ENCODE measurements at regions not wholly inside any gene's neighbourhood (a gene's known extent, or its start where the extent isn't known, plus 50 kb on each side); places are given as distances from the start of the nearest gene placed in this dataset.

DNA sequence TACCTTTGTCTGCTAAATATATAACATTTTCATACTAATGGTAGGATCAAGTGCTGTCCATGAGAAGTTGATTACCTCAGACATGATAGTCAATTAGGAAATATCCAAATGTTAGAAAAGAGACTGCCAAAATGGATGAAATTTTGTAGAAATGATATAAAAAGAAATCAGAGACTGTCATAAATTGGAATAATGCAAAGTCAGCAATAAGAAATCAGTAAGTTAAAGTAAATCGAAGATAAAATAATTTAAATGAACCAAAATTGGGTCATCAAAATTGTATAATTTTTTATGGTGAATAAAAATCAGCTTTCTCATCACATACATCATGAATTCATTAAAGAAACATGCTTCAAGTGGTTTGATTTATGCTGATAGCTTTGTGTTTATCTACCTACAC lies 165.3 kb upstream of the CDH2 start:
- Mint-ChIP-seq H3K4me3 (ENCODE audit: unreplicated experiment) (no peak overlapping the region), H3K36me3 (ENCODE audit: low read depth) (no peaks in the 10 kb centered on the region), H3K27me3 (ENCODE audit: low read depth) (peaks cover 30% of the 10 kb centered on the region), H3K9me3 (ENCODE audit: low read depth) (no peaks in the 10 kb centered on the region), H3K4me1 (ENCODE audit: low read depth) (no peaks in the 10 kb centered on the region), H3K27ac (ENCODE audit: unreplicated experiment) (no peak overlapping the region)
- TF ChIP-seq, protein P1, sequence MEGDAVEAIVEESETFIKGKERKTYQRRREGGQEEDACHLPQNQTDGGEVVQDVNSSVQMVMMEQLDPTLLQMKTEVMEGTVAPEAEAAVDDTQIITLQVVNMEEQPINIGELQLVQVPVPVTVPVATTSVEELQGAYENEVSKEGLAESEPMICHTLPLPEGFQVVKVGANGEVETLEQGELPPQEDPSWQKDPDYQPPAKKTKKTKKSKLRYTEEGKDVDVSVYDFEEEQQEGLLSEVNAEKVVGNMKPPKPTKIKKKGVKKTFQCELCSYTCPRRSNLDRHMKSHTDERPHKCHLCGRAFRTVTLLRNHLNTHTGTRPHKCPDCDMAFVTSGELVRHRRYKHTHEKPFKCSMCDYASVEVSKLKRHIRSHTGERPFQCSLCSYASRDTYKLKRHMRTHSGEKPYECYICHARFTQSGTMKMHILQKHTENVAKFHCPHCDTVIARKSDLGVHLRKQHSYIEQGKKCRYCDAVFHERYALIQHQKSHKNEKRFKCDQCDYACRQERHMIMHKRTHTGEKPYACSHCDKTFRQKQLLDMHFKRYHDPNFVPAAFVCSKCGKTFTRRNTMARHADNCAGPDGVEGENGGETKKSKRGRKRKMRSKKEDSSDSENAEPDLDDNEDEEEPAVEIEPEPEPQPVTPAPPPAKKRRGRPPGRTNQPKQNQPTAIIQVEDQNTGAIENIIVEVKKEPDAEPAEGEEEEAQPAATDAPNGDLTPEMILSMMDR (IDR thresholded peaks at IDR 0.05) = no peak
- no peak for DNase-seq (ENCODE audit: low spot score)

DNA sequence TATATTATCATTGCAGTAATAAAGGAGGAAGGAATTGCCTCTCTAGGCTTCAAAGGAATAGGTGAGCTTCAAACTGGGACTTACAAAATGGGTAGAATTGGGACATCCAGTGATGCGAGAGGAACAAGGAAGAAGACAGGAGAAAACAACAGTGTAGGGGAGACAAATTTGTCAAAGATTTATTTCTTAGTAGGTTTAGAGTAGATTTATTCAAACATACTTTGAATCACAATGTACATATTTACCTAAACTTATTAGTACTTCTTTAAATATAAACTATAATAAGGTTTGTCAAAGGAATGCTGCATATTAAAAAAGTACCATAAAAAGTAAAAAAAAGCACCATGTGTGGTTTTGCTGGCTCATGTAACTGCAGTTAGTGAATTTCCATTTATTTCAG lies 161.4 kb upstream of the CDH2 start:
- H3K36me3 Mint-ChIP-seq (ENCODE audit: low read depth) = no peaks in the 10 kb centered on the region
- no peak for DNase-seq (ENCODE audit: low spot score)
- no peaks in the 10 kb centered on the region for H3K9me3 Mint-ChIP-seq (ENCODE audit: low read depth)
- no peak overlapping the region for H3K4me3 Mint-ChIP-seq (ENCODE audit: unreplicated experiment)
- TF ChIP-seq, protein P1 (IDR thresholded peaks at IDR 0.05) = no peak
- peaks cover 31% of the 10 kb centered on the region for H3K27me3 Mint-ChIP-seq (ENCODE audit: low read depth)
- H3K4me1 Mint-ChIP-seq (ENCODE audit: low read depth) = no peaks in the 10 kb centered on the region
- no peak overlapping the region for H3K27ac Mint-ChIP-seq (ENCODE audit: unreplicated experiment)

DNA sequence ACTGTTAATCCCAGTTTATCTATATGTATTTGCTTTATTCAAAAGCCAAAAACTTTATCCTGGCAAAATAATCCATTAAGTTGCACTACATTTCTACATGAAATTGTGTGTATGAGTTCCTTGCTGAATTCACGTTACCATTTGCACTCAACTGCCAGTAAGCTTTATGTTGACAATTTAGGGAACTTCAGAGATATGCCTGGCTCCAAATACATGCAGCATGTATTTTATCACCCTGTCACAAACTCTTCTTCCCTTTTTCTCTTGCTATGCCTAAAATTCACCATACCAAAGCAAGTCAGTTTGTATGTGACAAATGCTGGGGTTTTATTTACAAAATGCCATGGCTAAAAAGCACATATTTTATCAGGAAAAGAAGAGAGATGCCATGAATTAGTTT lies 157.6 kb upstream of the CDH2 start:
- Mint-ChIP-seq H3K27ac (ENCODE audit: unreplicated experiment) (no peak overlapping the region), H3K4me1 (ENCODE audit: low read depth) (no peaks in the 10 kb centered on the region), H3K9me3 (ENCODE audit: low read depth) (no peaks in the 10 kb centered on the region), H3K27me3 (ENCODE audit: low read depth) (peaks cover 32% of the 10 kb centered on the region), H3K36me3 (ENCODE audit: low read depth) (peaks cover 3% of the 10 kb centered on the region), H3K4me3 (ENCODE audit: unreplicated experiment) (no peak overlapping the region)
- no peak for DNase-seq (ENCODE audit: low spot score)
- TF ChIP-seq, protein P1 (IDR thresholded peaks at IDR 0.05) = no peak

DNA sequence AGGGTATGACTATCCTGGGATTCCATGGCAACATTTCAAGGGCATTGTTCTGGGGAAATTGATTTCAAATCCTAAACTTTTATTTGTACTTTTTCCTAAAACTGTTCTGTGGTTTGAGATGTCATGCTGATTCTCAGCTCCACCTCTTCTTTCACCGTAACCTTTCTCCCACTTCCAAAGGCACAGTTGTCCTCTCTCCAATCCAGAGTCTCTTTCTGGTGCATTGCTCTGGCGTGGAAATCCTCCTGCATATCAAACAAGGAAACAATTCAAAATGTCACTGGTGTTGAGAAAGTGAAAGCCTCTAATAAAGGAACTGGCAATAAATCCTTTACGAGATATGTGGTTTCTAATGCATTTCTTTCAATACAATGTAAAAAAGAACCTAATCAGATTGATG lies 155.1 kb upstream of the CDH2 start:
- no peak overlapping the region for H3K4me3 Mint-ChIP-seq (ENCODE audit: unreplicated experiment)
- H3K27me3 Mint-ChIP-seq (ENCODE audit: low read depth) = peaks cover 28% of the 10 kb centered on the region
- no peaks in the 10 kb centered on the region for H3K9me3 Mint-ChIP-seq (ENCODE audit: low read depth)
- H3K4me1 Mint-ChIP-seq (ENCODE audit: low read depth) = no peaks in the 10 kb centered on the region
- TF ChIP-seq, protein P1 (IDR thresholded peaks at IDR 0.05) = no peak
- no peak for DNase-seq (ENCODE audit: low spot score)
- no peak overlapping the region for H3K27ac Mint-ChIP-seq (ENCODE audit: unreplicated experiment)
- peaks cover 3% of the 10 kb centered on the region for H3K36me3 Mint-ChIP-seq (ENCODE audit: low read depth)

DNA sequence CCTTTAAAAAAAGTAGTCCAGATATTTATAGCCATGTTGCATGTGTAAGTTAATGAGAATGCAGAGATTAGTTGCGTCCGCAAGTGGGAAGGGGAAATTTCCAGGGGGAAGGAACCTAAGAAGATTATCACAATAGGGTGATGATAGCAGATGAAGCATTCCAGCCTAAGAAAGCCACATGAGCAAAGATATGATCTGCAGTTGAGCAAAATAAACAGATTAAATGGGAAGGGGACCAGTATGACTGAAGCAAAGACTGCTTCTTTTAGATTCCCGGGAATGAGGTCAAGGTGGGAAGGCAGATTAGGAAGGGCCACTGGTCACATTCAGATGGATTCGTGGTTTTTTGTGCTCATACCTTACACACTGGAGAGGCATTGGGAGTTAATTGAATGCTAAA lies 154.6 kb upstream of the CDH2 start:
- Mint-ChIP-seq H3K36me3 (ENCODE audit: low read depth) (peaks cover 3% of the 10 kb centered on the region), H3K27me3 (ENCODE audit: low read depth) (peaks cover 31% of the 10 kb centered on the region), H3K9me3 (ENCODE audit: low read depth) (no peaks in the 10 kb centered on the region), H3K27ac (ENCODE audit: unreplicated experiment) (no peak overlapping the region), H3K4me1 (ENCODE audit: low read depth) (no peaks in the 10 kb centered on the region), H3K4me3 (ENCODE audit: unreplicated experiment) (no peak overlapping the region)
- no peak for DNase-seq (ENCODE audit: low spot score)
- TF ChIP-seq, protein P1 (IDR thresholded peaks at IDR 0.05) = no peak
